ENCODE measurements at regions not wholly inside any gene's neighbourhood (a gene's known extent, or its start where the extent isn't known, plus 50 kb on each side); places are given as distances from the start of the nearest gene placed in this dataset.

GRCh38 chr11:90426442-90426841 lies 203.6 kb upstream of the CHORDC1 start:
- Histone ChIP-seq H3K9me2 (no peaks in the 10 kb centered on the region), H2AFZ (ENCODE audit: low read depth) (no peak overlapping the region), H3K27ac (ENCODE audit: low read depth in 2 of 2, low read length in 1 of 2) (no peak overlapping the region), H3K4me2 (no peak overlapping the region), H3K4me3 (ENCODE audit: low read depth in 2 of 2, low read length in 1 of 2) (no peak overlapping the region), H3K79me2 (ENCODE audit: insufficient read depth) (no peaks in the 10 kb centered on the region), H3K27me3 (ENCODE audit: insufficient read depth) (no peaks in the 10 kb centered on the region), H3F3A (replicated peaks; ENCODE audit: insufficient read depth) (no peaks in the 10 kb centered on the region), H3K36me3 (replicated peaks in 1 of 2; ENCODE audit: control insufficient read depth in 1 of 2, insufficient read depth in 2 of 2, low read length in 1 of 2) (no peaks in the 10 kb centered on the region), H3K9me3 (no peaks in the 10 kb centered on the region), H3K4me1 (ENCODE audit: control insufficient read depth in 1 of 2, insufficient read depth in 2 of 2, low read depth in 1 of 2, low read length in 1 of 2) (no peaks in the 10 kb centered on the region), H3K9ac (no peak overlapping the region), H4K20me1 (ENCODE audit: insufficient read depth) (no peaks in the 10 kb centered on the region)
- 30% methylated on average over 5 of the region's 5 CpGs for WGBS (ENCODE audit: low lambda C conversion rate)
- DNase-seq = no peak
- CTCF ChIA-PET = no interaction called here
- POLR2A ChIA-PET = no interaction called here
- TF ChIP-seq FOSL2 (IDR thresholded peaks at IDR 0.05; ENCODE audit: borderline replicate concordance, low read depth) = no peak
- TF ChIP-seq NFIC (IDR thresholded peaks at IDR 0.05; ENCODE audit: borderline replicate concordance) = no peak
- no peak for TF ChIP-seq TEAD4 (IDR thresholded peaks at IDR 0.05; ENCODE audit: borderline replicate concordance, insufficient read depth)
- TF ChIP-seq SMC3 (IDR thresholded peaks at IDR 0.05; ENCODE audit: low read depth, low read length) = no peak
- TF ChIP-seq FOXJ3 (CRISPR knock-in tag; IDR thresholded peaks at IDR 0.05) = no peak
- no peak for TF ChIP-seq CHD2 (IDR thresholded peaks at IDR 0.05; ENCODE audit: low read length, partially characterized antibody)
- no peak for TF ChIP-seq PBX3 (IDR thresholded peaks at IDR 0.05)
- TF ChIP-seq RFX5 (IDR thresholded peaks at IDR 0.05; ENCODE audit: low read length) = no peak
- TF ChIP-seq IRF3 (IDR thresholded peaks at IDR 0.05; ENCODE audit: low read depth, low read length) = no peak
- TF ChIP-seq GABPA (IDR thresholded peaks at IDR 0.05; ENCODE audit: low read depth) = no peak
- no peak for TF ChIP-seq TAF1 (IDR thresholded peaks at IDR 0.05; ENCODE audit: borderline replicate concordance, low read depth, low read length)
- TF ChIP-seq TCF12 (IDR thresholded peaks at IDR 0.05) = no peak
- TF ChIP-seq ZBTB33 (IDR thresholded peaks at IDR 0.05; ENCODE audit: borderline replicate concordance, low read depth) = no peak
- no peak for TF ChIP-seq ELF1 (IDR thresholded peaks at IDR 0.05)
- no peak for TF ChIP-seq USF2 (IDR thresholded peaks at IDR 0.05; ENCODE audit: borderline replicate concordance, low read depth, low read length)
- no peak for TF ChIP-seq POLR2AphosphoS5 (IDR thresholded peaks at IDR 0.05; ENCODE audit: low read depth, low read length)
- TF ChIP-seq GATA2 (CRISPR knock-in tag; IDR thresholded peaks at IDR 0.05) = no peak
- no peak for TF ChIP-seq EZH2phosphoT487 (IDR thresholded peaks at IDR 0.05; ENCODE audit: borderline replicate concordance, low read depth)
- no peak for TF ChIP-seq REST (IDR thresholded peaks at IDR 0.05; ENCODE audit: low read depth, low read length)
- no peak for TF ChIP-seq EP300 (IDR thresholded peaks at IDR 0.05; ENCODE audit: borderline replicate concordance in 1 of 2, low read depth in 1 of 2, low read length in 1 of 2)

Measured in SK-N-SH (cell line).